GM19043 (cell line): ENCODE measurements at regions not wholly inside any gene's neighbourhood (a gene's known extent, or its start where the extent isn't known, plus 50 kb on each side); places are given as distances from the start of the nearest gene placed in this dataset.
"Not testable (repeated sequence)": the region's sequence is repeated elsewhere in the genome, so short reads cannot be mapped to it uniquely, and the experiment has no call there.

Experiments
- ATAC-seq: cut with Tn5 transposase; IDR thresholded peaks from one replicate; pipeline ENCODE4 v1.9.1; 2021; ENCODE audit warnings: low read depth; ENCODE audit not compliant: unreplicated experiment

DNA sequence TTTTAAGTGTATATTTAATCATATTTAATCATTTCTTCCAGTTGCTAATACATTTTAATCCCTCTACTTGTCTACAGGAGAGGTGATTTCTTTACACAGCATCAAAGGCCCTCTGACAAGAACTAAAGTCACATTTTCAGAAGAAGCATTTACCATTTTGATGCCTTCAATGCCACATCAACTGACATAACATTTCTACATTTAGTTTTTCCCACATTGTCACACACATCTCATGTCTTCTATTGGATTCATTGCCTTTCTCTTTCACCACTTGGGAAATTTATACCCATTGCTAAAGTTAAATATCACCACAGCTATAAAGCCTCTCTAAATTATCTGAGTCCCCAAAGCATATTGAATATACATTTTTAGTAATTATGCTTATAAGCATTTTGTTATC, 1907.5 kb upstream of the CDH9 start:
- no peak for ATAC-seq

DNA sequence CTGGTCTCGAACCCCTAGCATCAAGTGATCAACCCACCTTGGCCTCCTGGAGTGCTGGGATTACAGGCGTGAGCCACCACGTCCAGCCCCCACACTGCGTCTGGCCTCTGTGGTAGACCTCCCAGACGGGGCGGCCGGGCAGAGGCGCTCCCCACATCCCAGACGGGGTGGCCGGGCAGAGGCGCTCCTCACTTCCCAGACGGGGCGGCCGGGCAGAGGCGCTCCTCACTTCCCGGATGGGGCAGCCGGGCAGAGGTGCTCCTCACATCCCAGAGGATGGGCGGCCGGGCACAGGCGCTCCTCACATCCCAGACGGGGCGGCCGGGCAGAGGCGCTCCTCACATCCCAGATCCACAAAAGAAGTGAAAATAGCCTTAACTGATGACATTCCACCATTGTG, 1891.0 kb upstream of the CDH9 start:
- ATAC-seq = not testable (repeated sequence)

GRCh38 chr5:28928327-28928790, 1890.0 kb upstream of the CDH9 start:
- ATAC-seq = not testable (repeated sequence)

GRCh38 chr5:28927559-28928326, 1889.4 kb upstream of the CDH9 start:
- ATAC-seq = no peak

- no peak for ATAC-seq
Observed at GRCh38 chr5:28926422-28926821, 1888.0 kb upstream of the CDH9 start.

GRCh38 chr5:28917631-28918030, 1879.2 kb upstream of the CDH9 start:
- ATAC-seq = no peak

GRCh38 chr5:28914297-28914696, 1875.9 kb upstream of the CDH9 start:
- ATAC-seq = no peak

- ATAC-seq = no peak
Observed at GRCh38 chr5:28903643-28904042, 1865.3 kb upstream of the CDH9 start.

DNA sequence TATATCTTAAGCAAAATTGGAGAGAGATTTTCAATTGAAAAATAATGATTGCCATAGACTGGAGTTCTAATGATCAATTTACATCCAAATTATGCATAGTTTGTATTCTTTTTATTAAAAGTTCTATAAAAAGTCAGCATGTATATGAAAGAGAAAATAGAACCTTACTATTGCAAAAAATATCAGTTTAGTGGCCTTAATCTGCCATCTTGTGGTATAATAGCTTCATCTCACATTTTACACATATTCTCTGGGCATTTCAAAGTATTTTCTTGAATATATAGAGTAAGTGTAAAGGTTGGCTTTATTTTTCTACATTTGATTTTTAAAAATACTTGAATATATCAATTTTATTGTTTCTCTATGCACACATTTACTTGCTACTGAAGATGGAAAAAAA, 1858.6 kb upstream of the CDH9 start:
- no peak for ATAC-seq

DNA sequence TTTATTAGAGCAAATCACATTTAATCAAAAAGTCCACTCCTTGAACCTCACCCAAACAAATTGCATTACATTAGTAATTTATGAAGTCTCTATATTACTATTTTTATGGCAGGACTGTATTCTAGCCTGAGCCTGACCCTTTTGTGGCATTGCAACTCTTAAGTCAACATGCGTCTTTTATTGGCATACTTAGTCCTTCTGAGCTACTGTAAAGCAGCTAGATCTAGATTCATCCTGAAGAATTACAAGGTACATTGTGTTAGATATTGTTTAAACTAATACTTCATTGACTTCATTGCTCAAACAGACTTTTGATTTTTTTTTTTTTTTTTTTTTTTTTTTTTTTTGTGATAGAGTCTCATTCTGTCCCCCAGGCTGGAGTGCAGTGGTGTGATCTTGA, 1842.5 kb upstream of the CDH9 start:
- no peak for ATAC-seq

GRCh38 chr5:28877050-28877449, 1838.7 kb upstream of the CDH9 start:
- no peak for ATAC-seq

GRCh38 chr5:28864006-28864405, 1825.6 kb upstream of the CDH9 start:
- ATAC-seq = no peak

DNA sequence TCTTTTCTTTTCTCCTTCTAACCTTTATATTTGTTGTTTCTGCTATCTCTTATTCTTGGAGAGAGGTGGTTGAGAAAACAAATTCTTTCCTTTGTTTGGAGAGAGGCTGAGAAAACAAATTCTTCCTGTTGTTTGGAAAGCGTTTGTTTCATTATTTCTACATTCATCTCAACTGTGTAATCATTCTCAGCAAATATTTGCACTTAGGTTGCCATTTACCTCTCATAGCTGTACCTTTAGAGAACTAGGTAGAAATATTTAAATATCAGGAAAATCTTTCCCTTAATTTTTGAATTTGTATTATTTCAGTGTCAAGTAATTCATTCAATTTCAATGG, 1824.4 kb upstream of the CDH9 start:
- ATAC-seq = no peak

DNA sequence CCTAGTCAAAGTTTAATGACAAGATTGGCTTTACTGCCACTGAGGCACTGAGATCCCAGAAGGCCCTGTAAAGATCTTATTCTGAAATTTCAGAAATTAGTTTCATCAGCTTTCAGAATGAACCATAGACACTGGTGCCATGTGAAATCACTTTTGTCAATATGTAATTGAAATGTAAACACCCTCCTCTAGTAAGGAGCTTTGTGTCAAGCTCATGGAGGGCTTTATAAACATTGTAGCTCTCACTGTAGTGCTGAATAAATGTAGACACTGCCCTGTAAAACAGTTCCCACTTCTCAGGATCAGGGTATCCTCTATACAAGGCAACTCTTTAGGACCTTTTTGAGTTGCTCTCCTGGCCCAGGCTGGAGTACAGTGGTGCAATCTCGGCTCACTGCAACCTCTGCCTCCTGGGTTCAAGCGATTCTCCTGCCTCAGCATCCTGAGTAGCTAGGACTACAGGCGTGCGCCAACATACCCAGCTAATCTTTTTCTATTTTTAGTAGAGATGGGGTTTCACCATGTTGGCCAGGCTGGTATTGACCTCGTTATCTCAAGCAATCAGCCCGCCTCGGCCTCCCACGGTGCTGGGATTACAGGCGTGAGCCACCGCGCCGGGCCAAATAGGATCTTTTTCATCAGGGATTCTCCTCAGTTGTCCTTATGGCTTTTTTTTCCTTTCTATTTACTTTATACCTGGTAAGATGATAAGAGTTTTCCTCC, 1823.9 kb upstream of the CDH9 start:
- ATAC-seq = no peak

GRCh38 chr5:28855626-28856025, 1817.2 kb upstream of the CDH9 start:
- ATAC-seq = no peak

GRCh38 chr5:28850320-28850921, 1812.0 kb upstream of the CDH9 start:
- ATAC-seq = no peak

GRCh38 chr5:28831042-28831441, 1792.7 kb upstream of the CDH9 start:
- no peak for ATAC-seq

GRCh38 chr5:28823231-28823630, 1784.8 kb upstream of the CDH9 start:
- no peak for ATAC-seq

DNA sequence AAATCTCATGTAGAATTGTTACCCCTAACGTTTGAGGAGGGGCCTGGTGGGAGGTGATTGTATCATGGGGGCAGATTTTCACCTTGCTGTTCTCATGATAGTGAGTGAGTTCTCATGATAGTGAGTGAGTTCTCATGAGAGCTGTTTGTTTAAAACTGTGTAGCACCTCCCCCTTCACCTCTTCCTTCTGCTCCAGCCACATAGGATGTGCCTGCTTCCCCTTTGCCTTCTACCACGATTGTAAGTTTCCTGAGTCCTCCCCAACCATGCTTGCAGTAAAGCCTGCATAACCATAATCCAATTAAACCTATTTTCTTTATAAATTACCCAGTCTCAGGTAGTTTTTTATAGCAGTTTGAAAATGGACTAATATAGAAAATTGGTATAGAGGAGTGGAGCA, 1783.7 kb upstream of the CDH9 start:
- ATAC-seq = no peak

GRCh38 chr5:28810751-28811136, 1772.4 kb upstream of the CDH9 start:
- no peak for ATAC-seq

DNA sequence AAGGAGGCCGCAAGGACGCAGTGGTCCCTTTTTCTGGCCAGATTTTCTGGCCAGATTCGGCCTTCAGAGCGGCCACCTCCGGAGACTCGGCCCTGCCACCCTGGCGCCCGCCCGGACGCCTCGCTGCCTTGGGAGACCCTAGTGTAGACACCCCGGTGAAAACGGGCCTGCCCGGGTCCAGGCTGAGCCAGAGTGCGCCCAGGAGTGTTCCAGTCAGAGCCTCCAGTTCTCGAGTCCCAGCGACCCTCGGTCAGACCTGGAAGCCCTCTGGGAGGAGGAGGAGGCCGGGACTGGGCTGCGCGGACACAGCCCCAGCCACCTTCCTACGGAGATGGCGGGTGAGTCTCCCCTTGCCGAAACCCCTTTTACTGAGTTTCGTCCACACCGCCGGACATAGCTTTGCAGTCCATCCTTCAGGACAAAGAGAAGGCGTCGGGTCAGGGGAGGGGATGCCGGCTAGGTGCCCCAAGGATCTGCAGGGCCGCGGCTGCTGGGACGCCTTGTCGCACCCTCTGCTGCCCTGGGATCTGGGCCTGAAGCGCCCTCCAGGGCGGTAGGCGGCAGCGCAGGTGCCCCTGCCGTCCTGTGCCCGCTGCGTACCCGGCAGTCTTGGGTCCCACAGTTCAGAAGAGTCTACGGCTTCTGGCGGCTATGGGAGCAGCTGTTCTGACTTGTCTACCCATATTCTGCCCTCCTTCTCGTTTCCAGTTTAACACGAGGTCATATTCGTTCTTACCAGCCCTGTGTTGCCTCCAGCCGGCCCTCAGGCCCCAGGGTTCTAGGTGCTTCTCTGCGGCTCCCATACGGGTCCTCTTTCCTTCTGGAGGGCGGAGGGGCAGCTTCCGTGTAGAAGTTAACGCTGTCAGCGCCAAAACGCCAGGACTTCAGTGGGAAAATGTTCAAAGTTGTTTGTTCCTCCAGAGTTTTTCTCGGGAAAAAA, 1771.7 kb upstream of the CDH9 start:
- ATAC-seq = no peak
